Loucy (cell line): ENCODE measurements at regions not wholly inside any gene's neighbourhood (a gene's known extent, or its start where the extent isn't known, plus 50 kb on each side); places are given as distances from the start of the nearest gene placed in this dataset.

ENCODE experiments used
- H2AFZ ChIP-seq: fragments of 200-600 bp; sonication (generic); 2 replicates; pipeline ENCODE4 v1.6.0; 2016; ENCODE audit warnings: antibody characterized with exemption, mild to moderate bottlenecking, low read length, moderate library complexity
- H3F3A ChIP-seq: fragments of 200-600 bp; 2 replicates; pipeline ENCODE4 v1.6.0; 2016; ENCODE audit warnings: antibody characterized with exemption, low read depth, mild to moderate bottlenecking
- H3K27me3 ChIP-seq: fragments of 200-600 bp; sonication (generic); 2 replicates; pipeline ENCODE4 v1.6.1; 2014; ENCODE audit warnings: low read length, mild to moderate bottlenecking; ENCODE audit not compliant: insufficient read depth, poor library complexity, severe bottlenecking
- H3K36me3 ChIP-seq: fragments of 200-600 bp; sonication (generic); 2 replicates; pipeline ENCODE4 v1.6.1; 2016; ENCODE audit warnings: low read length; ENCODE audit not compliant: insufficient read depth
- H3K4me1 ChIP-seq: fragments of 200-600 bp; sonication (generic); 2 replicates; pipeline ENCODE4 v1.5.1; 2014; ENCODE audit warnings: low read length, mild to moderate bottlenecking; ENCODE audit not compliant: insufficient read depth, poor library complexity, severe bottlenecking
- H3K4me2 ChIP-seq: fragments of 200-600 bp; sonication (generic); 2 replicates; pipeline ENCODE4 v1.6.0; 2014; ENCODE audit warnings: antibody characterized with exemption, low read length, low read depth, mild to moderate bottlenecking; ENCODE audit not compliant: poor library complexity, severe bottlenecking
- H3K4me3 ChIP-seq: fragments of 200-600 bp; sonication (generic); 2 replicates; pipeline ENCODE4 v1.5.1; 2014; ENCODE audit warnings: low read length, mild to moderate bottlenecking, mixed read lengths; ENCODE audit not compliant: poor library complexity, severe bottlenecking
- H3K79me2 ChIP-seq: fragments of 200-600 bp; sonication (generic); 2 replicates; pipeline ENCODE4 v1.6.1; 2014; ENCODE audit warnings: low read length; ENCODE audit not compliant: insufficient read depth
- H3K9ac ChIP-seq: fragments of 200-600 bp; sonication (generic); 2 replicates; pipeline ENCODE4 v1.6.0; 2014; ENCODE audit warnings: mild to moderate bottlenecking, low read depth, low read length, moderate library complexity; ENCODE audit not compliant: poor library complexity, severe bottlenecking
- H3K9me2 ChIP-seq: fragments of 200-600 bp; sonication (generic); replicated peaks from 2 replicates; pipeline ENCODE4 v1.6.1; 2016; ENCODE audit warnings: low read depth, low read length, mixed read lengths
- H3K9me3 ChIP-seq: fragments of 200-600 bp; sonication (generic); 2 replicates; pipeline ENCODE4 v1.6.1; 2014; ENCODE audit warnings: mild to moderate bottlenecking, antibody characterized with exemption, low read length, low read depth; ENCODE audit not compliant: insufficient read depth
- H4K20me1 ChIP-seq: fragments of 200-600 bp; sonication (generic); 2 replicates; pipeline ENCODE4 v1.6.0; 2014; ENCODE audit warnings: antibody characterized with exemption, low read length, mild to moderate bottlenecking; ENCODE audit not compliant: insufficient read depth, poor library complexity, severe bottlenecking
- EZH2phosphoT487 ChIP-seq: fragments of 200-600 bp; IDR thresholded peaks from 2 replicates; pipeline ENCODE4 v1.6.1; 2018; ENCODE audit warnings: antibody characterized with exemption, mild to moderate bottlenecking, moderate library complexity, borderline replicate concordance
- TF ChIP-seq, protein P1 (sequence below): fragments of 200-600 bp; sonication (generic); conservative IDR thresholded peaks from 2 replicates; pipeline ENCODE4 v1.5.1; 2014; ENCODE audit warnings: mild to moderate bottlenecking, antibody characterized with exemption, low read length

DNA sequence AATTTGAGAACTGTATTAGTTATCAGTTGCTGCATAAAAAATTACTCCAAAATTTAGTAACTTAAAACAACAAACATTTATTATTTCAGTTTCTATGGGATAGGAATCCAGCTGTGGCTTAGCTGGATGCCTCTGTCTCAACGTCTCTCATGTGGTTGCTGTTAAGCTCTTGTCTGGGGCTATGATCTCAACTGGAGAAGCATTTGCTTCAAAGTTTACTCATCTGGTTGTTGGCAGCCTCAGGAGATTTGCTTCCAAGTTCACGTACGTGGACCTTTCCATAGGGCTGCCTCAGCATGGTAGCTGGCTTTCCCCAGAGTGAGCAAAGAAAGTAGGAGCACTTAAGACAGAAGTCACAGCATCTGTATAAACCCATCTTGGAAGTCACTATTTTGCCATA is 144.9 kb upstream of the SESN3 start:
- H2AFZ ChIP-seq, result no peak overlapping the region
- no peaks in the 10 kb centered on the region for H3K9me3 ChIP-seq
- no peaks in the 10 kb centered on the region for H3K36me3 ChIP-seq
- TF ChIP-seq EZH2phosphoT487, result no peak
- TF ChIP-seq, protein P1, sequence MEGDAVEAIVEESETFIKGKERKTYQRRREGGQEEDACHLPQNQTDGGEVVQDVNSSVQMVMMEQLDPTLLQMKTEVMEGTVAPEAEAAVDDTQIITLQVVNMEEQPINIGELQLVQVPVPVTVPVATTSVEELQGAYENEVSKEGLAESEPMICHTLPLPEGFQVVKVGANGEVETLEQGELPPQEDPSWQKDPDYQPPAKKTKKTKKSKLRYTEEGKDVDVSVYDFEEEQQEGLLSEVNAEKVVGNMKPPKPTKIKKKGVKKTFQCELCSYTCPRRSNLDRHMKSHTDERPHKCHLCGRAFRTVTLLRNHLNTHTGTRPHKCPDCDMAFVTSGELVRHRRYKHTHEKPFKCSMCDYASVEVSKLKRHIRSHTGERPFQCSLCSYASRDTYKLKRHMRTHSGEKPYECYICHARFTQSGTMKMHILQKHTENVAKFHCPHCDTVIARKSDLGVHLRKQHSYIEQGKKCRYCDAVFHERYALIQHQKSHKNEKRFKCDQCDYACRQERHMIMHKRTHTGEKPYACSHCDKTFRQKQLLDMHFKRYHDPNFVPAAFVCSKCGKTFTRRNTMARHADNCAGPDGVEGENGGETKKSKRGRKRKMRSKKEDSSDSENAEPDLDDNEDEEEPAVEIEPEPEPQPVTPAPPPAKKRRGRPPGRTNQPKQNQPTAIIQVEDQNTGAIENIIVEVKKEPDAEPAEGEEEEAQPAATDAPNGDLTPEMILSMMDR, result no peak
- no peak overlapping the region for H3K4me3 ChIP-seq
- H3K79me2 ChIP-seq, result no peaks in the 10 kb centered on the region
- no peaks in the 10 kb centered on the region for H3K27me3 ChIP-seq
- no peaks in the 10 kb centered on the region for H3K9me2 ChIP-seq
- H3K4me1 ChIP-seq, result peaks cover 22% of the 10 kb centered on the region
- no peaks in the 10 kb centered on the region for H4K20me1 ChIP-seq
- H3K9ac ChIP-seq, result no peak overlapping the region
- no peaks in the 10 kb centered on the region for H3F3A ChIP-seq
- no peak overlapping the region for H3K4me2 ChIP-seq

DNA sequence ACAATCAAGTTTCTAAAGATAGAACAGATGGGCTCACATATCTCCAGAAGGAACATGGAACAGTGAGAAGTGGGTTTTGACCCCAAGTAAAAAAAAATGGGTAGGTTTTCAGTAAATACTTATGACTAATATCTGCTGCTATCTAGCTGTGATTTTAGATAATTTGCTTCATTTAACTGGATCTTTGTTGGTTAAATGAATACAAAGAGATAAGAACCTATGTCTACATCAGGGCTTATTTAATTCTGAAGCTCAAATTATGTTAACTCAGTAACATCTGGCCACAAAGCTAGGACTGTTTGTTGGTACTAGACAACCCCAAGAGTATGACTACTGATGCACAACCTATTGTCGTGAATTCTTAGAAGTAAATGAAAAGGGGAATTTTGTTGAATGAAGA is 144.4 kb upstream of the SESN3 start:
- Histone ChIP-seq H3K27me3 (no peaks in the 10 kb centered on the region), H3K36me3 (no peaks in the 10 kb centered on the region), H3K4me2 (no peak overlapping the region), H3K4me1 (peaks cover 17% of the 10 kb centered on the region), H3K9me3 (no peaks in the 10 kb centered on the region), H3F3A (no peaks in the 10 kb centered on the region), H3K9me2 (no peaks in the 10 kb centered on the region), H3K4me3 (no peak overlapping the region), H4K20me1 (no peaks in the 10 kb centered on the region), H3K79me2 (no peaks in the 10 kb centered on the region), H3K9ac (no peak overlapping the region), H2AFZ (no peak overlapping the region)
- TF ChIP-seq, protein P1, result no peak
- no peak for TF ChIP-seq EZH2phosphoT487

DNA sequence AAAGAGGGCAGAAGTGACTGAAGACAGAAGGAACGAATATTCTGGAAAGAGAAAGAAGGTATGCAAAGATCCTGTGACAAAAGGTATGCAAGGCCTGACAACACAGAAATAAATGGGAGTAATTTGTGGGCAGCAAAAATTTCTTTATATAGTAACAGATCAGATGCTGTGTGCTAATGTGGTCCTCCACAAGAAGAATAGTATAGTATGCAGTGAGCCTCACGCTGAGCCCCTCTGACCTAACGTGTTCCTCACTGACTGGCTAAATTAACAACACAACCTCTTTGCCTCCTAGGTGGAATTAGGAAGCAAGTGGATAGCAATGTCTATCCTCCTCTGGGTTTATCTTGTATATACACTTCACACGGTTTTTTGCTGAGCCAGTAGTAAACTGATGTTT is 143.1 kb upstream of the SESN3 start:
- Histone ChIP-seq H3F3A (no peaks in the 10 kb centered on the region), H3K9me3 (no peaks in the 10 kb centered on the region), H3K4me3 (no peak overlapping the region), H3K9ac (no peak overlapping the region), H2AFZ (no peak overlapping the region), H3K27me3 (no peaks in the 10 kb centered on the region), H3K4me2 (no peak overlapping the region), H3K36me3 (no peaks in the 10 kb centered on the region), H3K79me2 (no peaks in the 10 kb centered on the region), H4K20me1 (no peaks in the 10 kb centered on the region), H3K4me1 (peaks cover 13% of the 10 kb centered on the region), H3K9me2 (no peaks in the 10 kb centered on the region)
- TF ChIP-seq, protein P1, result no peak
- no peak for TF ChIP-seq EZH2phosphoT487
